ENCODE measurements at regions not wholly inside any gene's neighbourhood (a gene's known extent, or its start where the extent isn't known, plus 50 kb on each side); places are given as distances from the start of the nearest gene placed in this dataset.
"Not testable (repeated sequence)": the region's sequence is repeated elsewhere in the genome, so short reads cannot be mapped to it uniquely, and the experiment has no call there.

DNA sequence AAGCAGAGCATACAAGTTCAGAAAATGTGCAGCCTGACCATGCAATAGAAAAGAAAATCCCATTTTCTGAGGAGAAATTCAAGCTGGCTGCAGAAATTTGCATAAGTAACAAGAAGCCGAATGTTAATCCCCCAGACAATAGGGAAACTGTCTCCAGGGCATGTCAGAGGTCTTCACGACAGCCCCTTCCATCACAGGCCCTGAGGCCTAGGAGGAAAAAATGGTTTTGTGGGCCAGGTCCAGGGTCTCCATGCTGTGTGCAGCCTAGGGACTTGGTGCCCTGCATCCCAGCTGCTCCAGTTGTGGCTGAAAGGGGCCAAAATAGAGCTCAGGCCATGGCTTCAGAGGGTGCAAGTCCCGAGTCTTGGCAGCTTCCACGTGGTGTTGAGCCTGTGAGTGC lies 225.8 kb upstream of the MSX2 start:
- SMC1A ChIA-PET (ENCODE audit: uncharacterized antibody, unreplicated experiment); H3K4me1 ChIP-seq (ENCODE audit: control insufficient read depth, insufficient read depth, low read length); BruUV-seq (replicated peaks); H3K36me3 ChIP-seq (ENCODE audit: control insufficient read depth in 2 of 2, insufficient read depth in 2 of 2, low read length in 1 of 2); CTCF ChIA-PET; H3K79me2 ChIP-seq (ENCODE audit: control insufficient read depth, insufficient read depth, low read length); intact Hi-C loops (cut with micrococcal nuclease; ENCODE audit: unreplicated experiment); H3K9me3 ChIP-seq (replicated peaks; ENCODE audit: control insufficient read depth, insufficient read depth, low read length); H3K4me3 ChIP-seq; H3K27ac ChIP-seq (ENCODE audit: control insufficient read depth, insufficient read depth); H2AFZ ChIP-seq (ENCODE audit: control insufficient read depth, low read depth, low read length); ATAC-seq; POLR2A ChIA-PET; H4K20me1 ChIP-seq (ENCODE audit: control insufficient read depth, insufficient read depth); DNase-seq (ENCODE audit: low read depth, low spot score); FAIRE-seq; H3K27me3 ChIP-seq (replicated peaks in 1 of 2; ENCODE audit: control insufficient read depth in 2 of 2, insufficient read depth in 2 of 2, low read length in 1 of 2); H3K9ac ChIP-seq (ENCODE audit: control insufficient read depth, insufficient read depth, low read length); RAD21 ChIA-PET (ENCODE audit: unreplicated experiment); H3K4me2 ChIP-seq (ENCODE audit: control insufficient read depth, insufficient read depth); in situ Hi-C loops (cut with MboI): not testable (repeated sequence)
- WGBS (ENCODE audit: insufficient coverage, insufficient replicate concordance, low lambda C conversion rate, missing lambda C conversion rate): 8% methylated on average over 4 of the region's 4 CpGs

- H3K4me3 ChIP-seq: no peak overlapping the region
- no peak for DNase-seq (ENCODE audit: low read depth, low spot score)
- H2AFZ ChIP-seq (ENCODE audit: control insufficient read depth, low read depth, low read length): no peak overlapping the region
- H3K27ac ChIP-seq (ENCODE audit: control insufficient read depth, insufficient read depth): no peak overlapping the region
- no peak for ATAC-seq
- ChIA-PET SMC1A (ENCODE audit: uncharacterized antibody, unreplicated experiment) (no interaction called here), CTCF (interaction anchor here (0.6 kb wide), 2 partner anchors 97 to 530 kb away, joined by 3 read pairs; no protein-coding TSS in a partner anchor), POLR2A (no interaction called here), RAD21 (ENCODE audit: unreplicated experiment) (no interaction called here)
- H3K27me3 ChIP-seq (replicated peaks in 1 of 2; ENCODE audit: control insufficient read depth in 2 of 2, insufficient read depth in 2 of 2, low read length in 1 of 2): no peaks in the 10 kb centered on the region
- in situ Hi-C loops (cut with MboI) (no loop called here), intact Hi-C loops (cut with micrococcal nuclease; ENCODE audit: unreplicated experiment) (no loop called here)
- no peaks in the 10 kb centered on the region for H3K79me2 ChIP-seq (ENCODE audit: control insufficient read depth, insufficient read depth, low read length)
- H3K36me3 ChIP-seq (ENCODE audit: control insufficient read depth in 2 of 2, insufficient read depth in 2 of 2, low read length in 1 of 2): no peaks in the 10 kb centered on the region
- no TSS peak for BruUV-seq (replicated peaks)
- no peak for FAIRE-seq
- no peaks in the 10 kb centered on the region for H4K20me1 ChIP-seq (ENCODE audit: control insufficient read depth, insufficient read depth)
- 8% methylated on average over 5 of the region's 5 CpGs for whole genome bisulfite sequencing (ENCODE audit: insufficient coverage, insufficient replicate concordance, low lambda C conversion rate, missing lambda C conversion rate)
- H3K4me2 ChIP-seq (ENCODE audit: control insufficient read depth, insufficient read depth): no peak overlapping the region
- H3K9me3 ChIP-seq (replicated peaks; ENCODE audit: control insufficient read depth, insufficient read depth, low read length): peaks cover 2% of the 10 kb centered on the region; the same call in 1 of the 3 replicates
- no peak overlapping the region for H3K9ac ChIP-seq (ENCODE audit: control insufficient read depth, insufficient read depth, low read length)
- H3K4me1 ChIP-seq (ENCODE audit: control insufficient read depth, insufficient read depth, low read length): no peaks in the 10 kb centered on the region
- no peak for TF ChIP-seq ZNF217 (IDR thresholded peaks at IDR 0.05)
- TF ChIP-seq ZNF592 (IDR thresholded peaks at IDR 0.05): no peak
- TF ChIP-seq SMAD5 (IDR thresholded peaks at IDR 0.05; ENCODE audit: low read depth): no peak
- no peak for TF ChIP-seq CBX5 (IDR thresholded peaks at IDR 0.05; ENCODE audit: low read depth)
- no peak for TF ChIP-seq RAD51 (IDR thresholded peaks at IDR 0.05)
- TF ChIP-seq MEF2B (IDR thresholded peaks at IDR 0.05; ENCODE audit: partially characterized antibody, poor library complexity, severe bottlenecking): no peak
- no peak for TF ChIP-seq ASH2L (IDR thresholded peaks at IDR 0.05; ENCODE audit: borderline replicate concordance, low read depth)
- TF ChIP-seq, protein P1, sequence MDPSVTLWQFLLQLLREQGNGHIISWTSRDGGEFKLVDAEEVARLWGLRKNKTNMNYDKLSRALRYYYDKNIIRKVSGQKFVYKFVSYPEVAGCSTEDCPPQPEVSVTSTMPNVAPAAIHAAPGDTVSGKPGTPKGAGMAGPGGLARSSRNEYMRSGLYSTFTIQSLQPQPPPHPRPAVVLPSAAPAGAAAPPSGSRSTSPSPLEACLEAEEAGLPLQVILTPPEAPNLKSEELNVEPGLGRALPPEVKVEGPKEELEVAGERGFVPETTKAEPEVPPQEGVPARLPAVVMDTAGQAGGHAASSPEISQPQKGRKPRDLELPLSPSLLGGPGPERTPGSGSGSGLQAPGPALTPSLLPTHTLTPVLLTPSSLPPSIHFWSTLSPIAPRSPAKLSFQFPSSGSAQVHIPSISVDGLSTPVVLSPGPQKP (IDR thresholded peaks at IDR 0.05; ENCODE audit: low read depth, low read length): no peak
- TF ChIP-seq PAX5 (IDR thresholded peaks at IDR 0.05; ENCODE audit: borderline replicate concordance, low read depth, low read length): no peak
- TF ChIP-seq BACH1 (IDR thresholded peaks at IDR 0.05; ENCODE audit: borderline replicate concordance): no peak
- TF ChIP-seq, protein P2, sequence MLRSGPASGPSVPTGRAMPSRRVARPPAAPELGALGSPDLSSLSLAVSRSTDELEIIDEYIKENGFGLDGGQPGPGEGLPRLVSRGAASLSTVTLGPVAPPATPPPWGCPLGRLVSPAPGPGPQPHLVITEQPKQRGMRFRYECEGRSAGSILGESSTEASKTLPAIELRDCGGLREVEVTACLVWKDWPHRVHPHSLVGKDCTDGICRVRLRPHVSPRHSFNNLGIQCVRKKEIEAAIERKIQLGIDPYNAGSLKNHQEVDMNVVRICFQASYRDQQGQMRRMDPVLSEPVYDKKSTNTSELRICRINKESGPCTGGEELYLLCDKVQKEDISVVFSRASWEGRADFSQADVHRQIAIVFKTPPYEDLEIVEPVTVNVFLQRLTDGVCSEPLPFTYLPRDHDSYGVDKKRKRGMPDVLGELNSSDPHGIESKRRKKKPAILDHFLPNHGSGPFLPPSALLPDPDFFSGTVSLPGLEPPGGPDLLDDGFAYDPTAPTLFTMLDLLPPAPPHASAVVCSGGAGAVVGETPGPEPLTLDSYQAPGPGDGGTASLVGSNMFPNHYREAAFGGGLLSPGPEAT (IDR thresholded peaks at IDR 0.05; ENCODE audit: low read depth): no peak
- TF ChIP-seq PAX8 (IDR thresholded peaks at IDR 0.05): no peak
- no peak for TF ChIP-seq BCL11A (IDR thresholded peaks at IDR 0.05; ENCODE audit: low read depth, low read length)
These were observed 223.7 kb upstream of the MSX2 start for GRCh38 chr5:174500636-174501035.

Measured in GM12878 (cell line).